H9 (cell line): ENCODE measurements at regions not wholly inside any gene's neighbourhood (a gene's known extent, or its start where the extent isn't known, plus 50 kb on each side); places are given as distances from the start of the nearest gene placed in this dataset.

Experiments used
- DNase-seq: peaks from one replicate; pipeline ENCODE4 v3.0.0-alpha.2; 2017
- H2AFZ ChIP-seq: one replicate; pipeline ENCODE4 v1.6.1; 2013; ENCODE audit warnings: mild to moderate bottlenecking, low read length, control low read depth, moderate library complexity
- H2AK5ac ChIP-seq: 2 replicates; pipeline ENCODE4 v1.6.1; 2013; ENCODE audit warnings: low read length, control low read depth, mixed read lengths; ENCODE audit not compliant: insufficient read length
- H2BK120ac ChIP-seq: one replicate; pipeline ENCODE4 v1.6.1; 2013; ENCODE audit warnings: low read depth, mild to moderate bottlenecking, low read length, control low read depth, inconsistent platforms; ENCODE audit not compliant: poor library complexity, severe bottlenecking
- H2BK12ac ChIP-seq: 2 replicates; pipeline ENCODE4 v1.6.1; 2013; ENCODE audit warnings: low read length, control low read depth, mixed read lengths, low read depth; ENCODE audit not compliant: insufficient read length
- H2BK15ac ChIP-seq: 2 replicates; pipeline ENCODE4 v1.6.1; 2013; ENCODE audit warnings: low read depth, low read length, control low read depth
- H2BK20ac ChIP-seq: one replicate; pipeline ENCODE4 v1.6.1; 2013; ENCODE audit warnings: low read depth, mild to moderate bottlenecking, low read length, control low read depth, inconsistent platforms; ENCODE audit not compliant: poor library complexity, severe bottlenecking
- H2BK5ac ChIP-seq: 2 replicates; pipeline ENCODE4 v1.6.1; 2013; ENCODE audit warnings: low read length, control low read depth, mixed read lengths; ENCODE audit not compliant: insufficient read length
- H3K14ac ChIP-seq: 2 replicates; pipeline ENCODE4 v1.6.1; 2013; ENCODE audit warnings: low read length, control low read depth; ENCODE audit not compliant: insufficient read depth
- H3K18ac ChIP-seq: 2 replicates; pipeline ENCODE4 v1.6.1; 2013; ENCODE audit warnings: low read depth, mild to moderate bottlenecking, mixed read lengths, low read length, control low read depth; ENCODE audit not compliant: insufficient read length
- H3K23ac ChIP-seq: 2 replicates; pipeline ENCODE4 v1.6.1; 2013; ENCODE audit warnings: low read length, control low read depth, mixed read lengths, low read depth; ENCODE audit not compliant: insufficient read length
- H3K23me2 ChIP-seq: 2 replicates; pipeline ENCODE4 v1.6.1; 2013; ENCODE audit warnings: low read depth, mild to moderate bottlenecking, mixed read lengths, low read length, control low read depth; ENCODE audit not compliant: insufficient read length, poor library complexity, severe bottlenecking
- H3K27ac ChIP-seq: 2 replicates; pipeline ENCODE4 v1.5.1; 2013; ENCODE audit warnings: low read length, control low read depth, mixed read lengths, low read depth; ENCODE audit not compliant: insufficient read length
- H3K27me3 ChIP-seq: 2 replicates; pipeline ENCODE4 v1.6.1; 2013; ENCODE audit warnings: low read length, control low read depth, inconsistent platforms; ENCODE audit not compliant: insufficient read depth
- H3K4ac ChIP-seq: 2 replicates; pipeline ENCODE4 v1.6.1; 2013; ENCODE audit warnings: low read depth, mild to moderate bottlenecking, control low read depth, inconsistent platforms, low read length, moderate library complexity
- H3K4me1 ChIP-seq: 2 replicates; pipeline ENCODE4 v1.6.1; 2013; ENCODE audit warnings: low read length, control low read depth, inconsistent platforms; ENCODE audit not compliant: insufficient read depth
- H3K4me2 ChIP-seq: 2 replicates; pipeline ENCODE4 v1.6.1; 2013; ENCODE audit warnings: low read length, control low read depth, mixed read lengths; ENCODE audit not compliant: insufficient read length, insufficient read depth
- H3K56ac ChIP-seq: 2 replicates; pipeline ENCODE4 v1.6.1; 2013; ENCODE audit warnings: low read depth, mild to moderate bottlenecking, mixed read lengths, low read length, control low read depth; ENCODE audit not compliant: insufficient read length
- H3K79me1 ChIP-seq: 2 replicates; pipeline ENCODE4 v1.6.1; 2013; ENCODE audit warnings: low read depth, mild to moderate bottlenecking, moderate library complexity, low read length, control low read depth, inconsistent platforms; ENCODE audit not compliant: insufficient read depth, poor library complexity, severe bottlenecking
- H3K79me2 ChIP-seq: 2 replicates; pipeline ENCODE4 v1.6.1; 2013; ENCODE audit warnings: low read length, control low read depth, inconsistent platforms; ENCODE audit not compliant: insufficient read depth
- H3K9ac ChIP-seq: 2 replicates; pipeline ENCODE4 v1.6.1; 2013; ENCODE audit warnings: low read length, control low read depth, mixed read lengths; ENCODE audit not compliant: insufficient read length; ENCODE audit errors: extremely low read depth
- H3K9me3 ChIP-seq: one replicate; pipeline ENCODE4 v1.6.1; 2013; ENCODE audit warnings: low read depth, low read length, inconsistent platforms; ENCODE audit not compliant: control insufficient read depth
- H3T11ph ChIP-seq: one replicate; pipeline ENCODE4 v1.6.1; 2013; ENCODE audit warnings: mild to moderate bottlenecking, low read length, control low read depth, inconsistent platforms
- H4K20me1 ChIP-seq: one replicate; pipeline ENCODE4 v1.6.1; 2013; ENCODE audit not compliant: control insufficient read depth, insufficient read length, insufficient read depth
- H4K5ac ChIP-seq: 2 replicates; pipeline ENCODE4 v1.6.1; 2013; ENCODE audit warnings: low read depth, mild to moderate bottlenecking, mixed read lengths, low read length, control low read depth; ENCODE audit not compliant: insufficient read length
- H4K8ac ChIP-seq: replicated peaks from 2 replicates; pipeline ENCODE4 v1.6.1; 2013; ENCODE audit warnings: low read length, control low read depth, mixed read lengths, low read depth; ENCODE audit not compliant: insufficient read length
- H4K91ac ChIP-seq: 2 replicates; pipeline ENCODE4 v1.6.1; 2013; ENCODE audit warnings: low read depth, mild to moderate bottlenecking, moderate library complexity, mixed read lengths, low read length, control low read depth; ENCODE audit not compliant: insufficient read length
- H3K27ac Mint-ChIP-seq, 3 experiments: 2 replicates in 2 of 3; 3 replicates in 1 of 3; pipeline ENCODE4 v1.8.0; 2020 to 2021; ENCODE audit warnings: mixed read lengths in 3 of 3, mild to moderate bottlenecking in 1 of 3, moderate library complexity in 1 of 3
- H3K27me3 Mint-ChIP-seq: 2 replicates; pipeline ENCODE4 v1.8.0; 2021; ENCODE audit warnings: low read depth, mild to moderate bottlenecking, moderate library complexity, mixed read lengths
- H3K36me3 Mint-ChIP-seq, 3 experiments: 2 replicates in 2 of 3; 3 replicates in 1 of 3; pipeline ENCODE4 v1.8.0; 2020 to 2021; ENCODE audit warnings: low read depth in 3 of 3, mixed read lengths in 3 of 3; ENCODE audit not compliant: insufficient read depth in 1 of 3
- H3K4me1 Mint-ChIP-seq, 2 experiments: 2 replicates each; pipeline ENCODE4 v1.8.0; 2020; ENCODE audit warnings: mixed read lengths in 2 of 2
- H3K4me3 Mint-ChIP-seq, 2 experiments: 2 replicates in 1 of 2; 3 replicates in 1 of 2; pipeline ENCODE4 v1.8.0; 2020 to 2021; ENCODE audit warnings: mild to moderate bottlenecking in 2 of 2, mixed read lengths in 2 of 2, moderate library complexity in 1 of 2
- H3K9me3 Mint-ChIP-seq, 2 experiments: 2 replicates in 1 of 2; 3 replicates in 1 of 2; pipeline ENCODE4 v1.8.0; 2020; ENCODE audit warnings: mild to moderate bottlenecking in 2 of 2, mixed read lengths in 2 of 2, moderate library complexity in 1 of 2
- WGBS: extraction: QIAGEN DNeasy Blood & Tissue Kit; methylation state at CpG from one replicate; pipeline ENCODE4 v1.1.7; 2013; ENCODE audit warnings: missing lambda C conversion rate, low lambda C conversion rate, mixed read lengths; ENCODE audit not compliant: insufficient read length; ENCODE audit errors: extremely low coverage; 5-methylcytosine and 5-hydroxymethylcytosine counted together
- TF ChIP-seq, protein P1 (sequence below): fragments of 200-600 bp; sonication (generic); conservative IDR thresholded peaks from 3 replicates; pipeline ENCODE4 v1.8.0; 2021; ENCODE audit warnings: antibody characterized with exemption, mild to moderate bottlenecking

DNA sequence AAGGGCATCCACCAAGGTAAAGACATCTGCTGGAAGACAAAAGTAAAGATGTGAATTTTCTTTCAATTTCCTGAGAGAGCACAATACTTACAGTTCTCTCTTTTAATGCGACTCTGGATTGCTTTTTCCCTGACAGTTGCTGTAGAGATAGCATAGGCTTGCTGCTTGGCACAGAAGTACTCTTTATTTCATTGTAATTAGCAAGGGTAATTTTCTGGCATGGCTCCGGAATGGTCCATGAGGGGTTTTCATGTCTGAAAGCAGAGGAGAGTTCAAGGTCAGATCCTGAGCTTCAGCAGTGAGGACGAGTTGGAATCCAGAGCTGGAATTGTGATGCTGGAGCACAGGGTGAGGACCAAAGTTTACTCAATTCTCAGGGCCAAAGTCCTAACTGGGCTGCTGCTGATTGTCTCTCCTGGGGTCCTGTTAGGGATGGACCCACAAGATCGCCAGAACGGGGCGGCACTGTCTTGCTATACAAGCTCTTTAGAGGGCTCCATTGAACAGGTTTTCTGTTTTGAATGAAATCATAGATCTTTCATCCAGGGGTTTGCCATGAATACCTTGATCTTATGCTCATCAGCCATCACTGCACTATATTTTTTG lies 190.0 kb upstream of the MKI67 start:
- no peak overlapping the region for H3K4me2 ChIP-seq
- H2AFZ ChIP-seq = no peak overlapping the region
- Mint-ChIP-seq H3K9me3 (no peaks in the 10 kb centered on the region; a peak in 1 of 5 replicates), H3K27ac (no peak overlapping the region), H3K4me1 (peaks cover 26 to 33% of the 10 kb centered on the region in 2 experiments), H3K36me3 (no peaks in the 10 kb centered on the region), H3K27me3 (peaks cover 8% of the 10 kb centered on the region), H3K4me3 (no peak overlapping the region)
- H2AK5ac ChIP-seq = no peak overlapping the region
- H3K79me1 ChIP-seq = no peaks in the 10 kb centered on the region
- H4K20me1 ChIP-seq = no peaks in the 10 kb centered on the region
- no peak overlapping the region for H2BK15ac ChIP-seq
- DNase-seq = no peak
- TF ChIP-seq, protein P1, sequence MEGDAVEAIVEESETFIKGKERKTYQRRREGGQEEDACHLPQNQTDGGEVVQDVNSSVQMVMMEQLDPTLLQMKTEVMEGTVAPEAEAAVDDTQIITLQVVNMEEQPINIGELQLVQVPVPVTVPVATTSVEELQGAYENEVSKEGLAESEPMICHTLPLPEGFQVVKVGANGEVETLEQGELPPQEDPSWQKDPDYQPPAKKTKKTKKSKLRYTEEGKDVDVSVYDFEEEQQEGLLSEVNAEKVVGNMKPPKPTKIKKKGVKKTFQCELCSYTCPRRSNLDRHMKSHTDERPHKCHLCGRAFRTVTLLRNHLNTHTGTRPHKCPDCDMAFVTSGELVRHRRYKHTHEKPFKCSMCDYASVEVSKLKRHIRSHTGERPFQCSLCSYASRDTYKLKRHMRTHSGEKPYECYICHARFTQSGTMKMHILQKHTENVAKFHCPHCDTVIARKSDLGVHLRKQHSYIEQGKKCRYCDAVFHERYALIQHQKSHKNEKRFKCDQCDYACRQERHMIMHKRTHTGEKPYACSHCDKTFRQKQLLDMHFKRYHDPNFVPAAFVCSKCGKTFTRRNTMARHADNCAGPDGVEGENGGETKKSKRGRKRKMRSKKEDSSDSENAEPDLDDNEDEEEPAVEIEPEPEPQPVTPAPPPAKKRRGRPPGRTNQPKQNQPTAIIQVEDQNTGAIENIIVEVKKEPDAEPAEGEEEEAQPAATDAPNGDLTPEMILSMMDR = no peak
- no peak overlapping the region for H4K5ac ChIP-seq
- no peak overlapping the region for H3T11ph ChIP-seq
- H3K14ac ChIP-seq = no peak overlapping the region
- H3K27me3 ChIP-seq = no peaks in the 10 kb centered on the region
- no peak overlapping the region for H4K91ac ChIP-seq
- H3K27ac ChIP-seq = no peak overlapping the region
- H3K23ac ChIP-seq = no peak overlapping the region
- H3K56ac ChIP-seq = no peak overlapping the region
- H2BK120ac ChIP-seq = no peak overlapping the region
- no peaks in the 10 kb centered on the region for H3K9me3 ChIP-seq
- H3K18ac ChIP-seq = no peak overlapping the region
- no peak overlapping the region for H3K4ac ChIP-seq
- H3K23me2 ChIP-seq = no peaks in the 10 kb centered on the region
- H2BK12ac ChIP-seq = no peak overlapping the region
- H3K4me1 ChIP-seq = no peaks in the 10 kb centered on the region
- H3K9ac ChIP-seq = no peak overlapping the region
- no peaks in the 10 kb centered on the region for H3K79me2 ChIP-seq
- H2BK20ac ChIP-seq = no peak overlapping the region
- H4K8ac ChIP-seq = no peak overlapping the region
- H2BK5ac ChIP-seq = no peak overlapping the region
- WGBS = no CpG with 5 or more reads among the region's 6 CpGs
